MCF 10A (cell line): ENCODE measurements at regions not wholly inside any gene's neighbourhood (a gene's known extent, or its start where the extent isn't known, plus 50 kb on each side); places are given as distances from the start of the nearest gene placed in this dataset.
"Not testable (repeated sequence)": the region's sequence is repeated elsewhere in the genome, so short reads cannot be mapped to it uniquely, and the experiment has no call there.

ENCODE experiments used
- BruUV-seq: library from RNA; stranded (reverse); fragments of 400-500 nt; replicated peaks from 2 replicates; lab custom pipeline; 2021; lab: Mats Ljungman, UMichigan
- CTCF ChIA-PET: fragments of 300-600 bp; sonication (Branson Sonifier 250); formaldehyde crosslinking; extraction: SDS; loops from one replicate; lab custom pipeline; 2021; ENCODE audit warnings: antibody characterized with exemption, inconsistent platforms; lab: Yijun Ruan, JAX
- POLR2A ChIA-PET: fragments of 300-600, 350-650 bp; sonication (Branson Sonifier 250); formaldehyde crosslinking; extraction: SDS; loops from one replicate; lab custom pipeline; 2020; ENCODE audit warnings: antibody characterized with exemption, inconsistent platforms; lab: Yijun Ruan, JAX
- DNase-seq: peaks from one replicate; pipeline ENCODE4 v3.0.0-alpha.2; 2018; ENCODE audit not compliant: unreplicated experiment
- H3K27ac Mint-ChIP-seq: one replicate; pipeline ENCODE4 v1.8.0; 2022; ENCODE audit warnings: mild to moderate bottlenecking, low read depth, mixed read lengths; ENCODE audit not compliant: unreplicated experiment
- H3K27me3 Mint-ChIP-seq: one replicate; pipeline ENCODE4 v1.8.0; 2022; ENCODE audit warnings: mixed read lengths; ENCODE audit not compliant: insufficient read depth, unreplicated experiment
- H3K36me3 Mint-ChIP-seq: one replicate; pipeline ENCODE4 v1.8.0; 2022; ENCODE audit warnings: mild to moderate bottlenecking, moderate library complexity, mixed read lengths; ENCODE audit not compliant: insufficient read depth, unreplicated experiment
- H3K4me1 Mint-ChIP-seq: one replicate; pipeline ENCODE4 v1.8.0; 2022; ENCODE audit warnings: mixed read lengths; ENCODE audit not compliant: insufficient read depth, unreplicated experiment
- H3K4me3 Mint-ChIP-seq: one replicate; pipeline ENCODE4 v1.8.0; 2022; ENCODE audit warnings: mild to moderate bottlenecking, moderate library complexity, mixed read lengths; ENCODE audit not compliant: unreplicated experiment
- H3K9me3 Mint-ChIP-seq: one replicate; pipeline ENCODE4 v1.8.0; 2022; ENCODE audit warnings: mixed read lengths; ENCODE audit not compliant: unreplicated experiment
- CTCF ChIP-seq: fragments of 200-600 bp; IDR thresholded peaks from one replicate; pipeline ENCODE4 v1.8.0; 2022; ENCODE audit warnings: antibody characterized with exemption, mild to moderate bottlenecking; ENCODE audit not compliant: unreplicated experiment
- intact Hi-C: fragments of 100-400 bp; cut with micrococcal nuclease; formaldehyde crosslinking; loops from 2 replicates; pipeline ENCODE4 v1.14.1; 2022

- POLR2A ChIA-PET, result interaction anchor here (1.0 kb wide), 1 partner anchor 266 kb away, joined by 3 read pairs; the partner anchor contains the start of gene MSN
- Mint-ChIP-seq H3K9me3 (peaks cover 9% of the 10 kb centered on the region), H3K27me3 (no peaks in the 10 kb centered on the region), H3K36me3 (no peaks in the 10 kb centered on the region), H3K4me3 (no peak overlapping the region), H3K4me1 (peaks cover 6% of the 10 kb centered on the region), H3K27ac (no peak overlapping the region)
- no TSS peak for BruUV-seq
- peak; percentile 32 for DNase-seq
- no peak for TF ChIP-seq CTCF
- intact Hi-C loops, result no loop called here
- CTCF ChIA-PET, result interaction anchor here (1.0 kb wide), 1 partner anchor 17 kb away, joined by 3 read pairs; no protein-coding TSS in a partner anchor
Measured at GRCh38 chrX:65933085-65933589, 106.7 kb downstream of the VSIG4 start.

GRCh38 chrX:65932173-65933084, 107.5 kb downstream of the VSIG4 start:
- peak; percentile 89 for DNase-seq
- CTCF ChIA-PET, result no interaction called here
- Mint-ChIP-seq H3K4me1 (peaks cover 6% of the 10 kb centered on the region), H3K36me3 (no peaks in the 10 kb centered on the region), H3K9me3 (peaks cover 9% of the 10 kb centered on the region), H3K27ac (no peak overlapping the region), H3K27me3 (no peaks in the 10 kb centered on the region), H3K4me3 (no peak overlapping the region)
- no TSS peak for BruUV-seq
- POLR2A ChIA-PET, result interaction anchor here (1.0 kb wide), 1 partner anchor 265 kb away, joined by 3 read pairs; the partner anchor contains the start of gene MSN
- intact Hi-C loops, result no loop called here
- TF ChIP-seq CTCF, result no peak

GRCh38 chrX:65928522-65928921, 111.4 kb downstream of the VSIG4 start:
- ChIA-PET CTCF (interaction anchor here (0.6 to 1.1 kb wide), 3 partner anchors 9 to 208 kb away, joined by 3 to 4 read pairs (median 3); no protein-coding TSS in a partner anchor), POLR2A (no interaction called here)
- Mint-ChIP-seq H3K9me3 (peaks cover 9% of the 10 kb centered on the region), H3K27ac (no peak overlapping the region), H3K4me3 (no peak overlapping the region), H3K27me3 (no peaks in the 10 kb centered on the region), H3K36me3 (no peaks in the 10 kb centered on the region), H3K4me1 (peaks cover 6% of the 10 kb centered on the region)
- DNase-seq, result no peak
- intact Hi-C loops, result no loop called here
- TF ChIP-seq CTCF, result no peak
- no TSS peak for BruUV-seq

GRCh38 chrX:65927386-65927785, 112.5 kb downstream of the VSIG4 start:
- POLR2A ChIA-PET, H3K27ac Mint-ChIP-seq, intact Hi-C loops, CTCF ChIA-PET, H3K36me3 Mint-ChIP-seq, H3K4me1 Mint-ChIP-seq, H3K27me3 Mint-ChIP-seq, H3K4me3 Mint-ChIP-seq, BruUV-seq, DNase-seq: not testable (repeated sequence)
- H3K9me3 Mint-ChIP-seq, result peaks cover 16% of the 10 kb centered on the region
